ENCODE measurements at regions not wholly inside any gene's neighbourhood (a gene's known extent, or its start where the extent isn't known, plus 50 kb on each side); places are given as distances from the start of the nearest gene placed in this dataset.

DNA sequence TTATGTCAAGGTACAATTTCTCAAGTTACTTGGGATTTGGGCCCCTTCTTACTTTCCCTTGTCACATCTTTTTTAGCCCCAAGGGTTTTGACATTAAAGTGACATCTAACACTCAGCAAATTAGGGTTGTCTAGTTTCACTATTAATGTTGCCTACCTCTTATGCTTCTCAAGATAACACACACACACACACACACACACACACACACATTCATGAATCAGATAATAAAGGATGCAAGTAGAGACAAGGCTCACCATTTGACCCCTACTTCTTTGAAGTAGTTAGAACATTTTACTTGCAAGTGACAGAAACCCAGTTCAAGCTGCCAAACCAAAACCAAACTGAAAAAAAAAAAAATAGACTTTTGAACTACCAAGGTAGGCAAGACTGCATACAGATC is 138.8 kb downstream of the TRIB2 start:
- TF ChIP-seq, protein P1, sequence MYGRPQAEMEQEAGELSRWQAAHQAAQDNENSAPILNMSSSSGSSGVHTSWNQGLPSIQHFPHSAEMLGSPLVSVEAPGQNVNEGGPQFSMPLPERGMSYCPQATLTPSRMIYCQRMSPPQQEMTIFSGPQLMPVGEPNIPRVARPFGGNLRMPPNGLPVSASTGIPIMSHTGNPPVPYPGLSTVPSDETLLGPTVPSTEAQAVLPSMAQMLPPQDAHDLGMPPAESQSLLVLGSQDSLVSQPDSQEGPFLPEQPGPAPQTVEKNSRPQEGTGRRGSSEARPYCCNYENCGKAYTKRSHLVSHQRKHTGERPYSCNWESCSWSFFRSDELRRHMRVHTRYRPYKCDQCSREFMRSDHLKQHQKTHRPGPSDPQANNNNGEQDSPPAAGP (tag by site-specific recombination; IDR thresholded peaks at IDR 0.05): no peak
- no peak for TF ChIP-seq ZNF670 (tag by site-specific recombination; IDR thresholded peaks at IDR 0.05; ENCODE audit: low read depth)
- TF ChIP-seq, protein P2, sequence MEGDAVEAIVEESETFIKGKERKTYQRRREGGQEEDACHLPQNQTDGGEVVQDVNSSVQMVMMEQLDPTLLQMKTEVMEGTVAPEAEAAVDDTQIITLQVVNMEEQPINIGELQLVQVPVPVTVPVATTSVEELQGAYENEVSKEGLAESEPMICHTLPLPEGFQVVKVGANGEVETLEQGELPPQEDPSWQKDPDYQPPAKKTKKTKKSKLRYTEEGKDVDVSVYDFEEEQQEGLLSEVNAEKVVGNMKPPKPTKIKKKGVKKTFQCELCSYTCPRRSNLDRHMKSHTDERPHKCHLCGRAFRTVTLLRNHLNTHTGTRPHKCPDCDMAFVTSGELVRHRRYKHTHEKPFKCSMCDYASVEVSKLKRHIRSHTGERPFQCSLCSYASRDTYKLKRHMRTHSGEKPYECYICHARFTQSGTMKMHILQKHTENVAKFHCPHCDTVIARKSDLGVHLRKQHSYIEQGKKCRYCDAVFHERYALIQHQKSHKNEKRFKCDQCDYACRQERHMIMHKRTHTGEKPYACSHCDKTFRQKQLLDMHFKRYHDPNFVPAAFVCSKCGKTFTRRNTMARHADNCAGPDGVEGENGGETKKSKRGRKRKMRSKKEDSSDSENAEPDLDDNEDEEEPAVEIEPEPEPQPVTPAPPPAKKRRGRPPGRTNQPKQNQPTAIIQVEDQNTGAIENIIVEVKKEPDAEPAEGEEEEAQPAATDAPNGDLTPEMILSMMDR (tag by site-specific recombination; IDR thresholded peaks at IDR 0.05): no peak
- TF ChIP-seq, protein P3, sequence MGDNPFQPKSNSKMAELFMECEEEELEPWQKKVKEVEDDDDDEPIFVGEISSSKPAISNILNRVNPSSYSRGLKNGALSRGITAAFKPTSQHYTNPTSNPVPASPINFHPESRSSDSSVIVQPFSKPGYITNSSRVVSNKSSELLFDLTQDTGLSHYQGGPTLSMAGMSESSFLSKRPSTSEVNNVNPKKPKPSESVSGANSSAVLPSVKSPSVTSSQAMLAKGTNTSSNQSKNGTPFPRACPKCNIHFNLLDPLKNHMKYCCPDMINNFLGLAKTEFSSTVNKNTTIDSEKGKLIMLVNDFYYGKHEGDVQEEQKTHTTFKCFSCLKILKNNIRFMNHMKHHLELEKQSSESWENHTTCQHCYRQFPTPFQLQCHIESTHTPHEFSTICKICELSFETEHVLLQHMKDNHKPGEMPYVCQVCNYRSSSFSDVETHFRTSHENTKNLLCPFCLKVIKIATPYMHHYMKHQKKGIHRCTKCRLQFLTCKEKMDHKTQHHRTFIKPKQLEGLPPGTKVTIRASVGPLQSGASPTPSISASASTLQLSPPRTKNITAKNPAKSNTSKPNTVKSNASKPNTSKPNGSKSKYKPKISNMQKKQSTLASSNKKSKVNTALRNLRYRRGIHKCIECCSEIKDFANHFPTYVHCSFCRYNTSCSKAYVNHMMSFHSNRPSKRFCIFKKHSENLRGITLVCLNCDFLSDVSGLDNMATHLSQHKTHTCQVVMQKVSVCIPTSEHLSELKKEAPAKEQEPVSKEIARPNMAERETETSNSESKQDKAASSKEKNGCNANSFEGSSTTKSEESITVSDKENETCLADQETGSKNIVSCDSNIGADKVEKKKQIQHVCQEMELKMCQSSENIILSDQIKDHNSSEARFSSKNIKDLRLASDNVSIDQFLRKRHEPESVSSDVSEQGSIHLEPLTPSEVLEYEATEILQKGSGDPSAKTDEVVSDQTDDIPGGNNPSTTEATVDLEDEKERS (tag by site-specific recombination; IDR thresholded peaks at IDR 0.05): no peak
- TF ChIP-seq TRIM28 (IDR thresholded peaks at IDR 0.05; ENCODE audit: borderline replicate concordance, low read length): no peak
- TF ChIP-seq, protein P4, sequence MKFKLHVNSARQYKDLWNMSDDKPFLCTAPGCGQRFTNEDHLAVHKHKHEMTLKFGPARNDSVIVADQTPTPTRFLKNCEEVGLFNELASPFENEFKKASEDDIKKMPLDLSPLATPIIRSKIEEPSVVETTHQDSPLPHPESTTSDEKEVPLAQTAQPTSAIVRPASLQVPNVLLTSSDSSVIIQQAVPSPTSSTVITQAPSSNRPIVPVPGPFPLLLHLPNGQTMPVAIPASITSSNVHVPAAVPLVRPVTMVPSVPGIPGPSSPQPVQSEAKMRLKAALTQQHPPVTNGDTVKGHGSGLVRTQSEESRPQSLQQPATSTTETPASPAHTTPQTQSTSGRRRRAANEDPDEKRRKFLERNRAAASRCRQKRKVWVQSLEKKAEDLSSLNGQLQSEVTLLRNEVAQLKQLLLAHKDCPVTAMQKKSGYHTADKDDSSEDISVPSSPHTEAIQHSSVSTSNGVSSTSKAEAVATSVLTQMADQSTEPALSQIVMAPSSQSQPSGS (tag by site-specific recombination; IDR thresholded peaks at IDR 0.05; ENCODE audit: low read depth): no peak
- TF ChIP-seq ZNF792 (tag by site-specific recombination; IDR thresholded peaks at IDR 0.05): no peak
- TF ChIP-seq, protein P5, sequence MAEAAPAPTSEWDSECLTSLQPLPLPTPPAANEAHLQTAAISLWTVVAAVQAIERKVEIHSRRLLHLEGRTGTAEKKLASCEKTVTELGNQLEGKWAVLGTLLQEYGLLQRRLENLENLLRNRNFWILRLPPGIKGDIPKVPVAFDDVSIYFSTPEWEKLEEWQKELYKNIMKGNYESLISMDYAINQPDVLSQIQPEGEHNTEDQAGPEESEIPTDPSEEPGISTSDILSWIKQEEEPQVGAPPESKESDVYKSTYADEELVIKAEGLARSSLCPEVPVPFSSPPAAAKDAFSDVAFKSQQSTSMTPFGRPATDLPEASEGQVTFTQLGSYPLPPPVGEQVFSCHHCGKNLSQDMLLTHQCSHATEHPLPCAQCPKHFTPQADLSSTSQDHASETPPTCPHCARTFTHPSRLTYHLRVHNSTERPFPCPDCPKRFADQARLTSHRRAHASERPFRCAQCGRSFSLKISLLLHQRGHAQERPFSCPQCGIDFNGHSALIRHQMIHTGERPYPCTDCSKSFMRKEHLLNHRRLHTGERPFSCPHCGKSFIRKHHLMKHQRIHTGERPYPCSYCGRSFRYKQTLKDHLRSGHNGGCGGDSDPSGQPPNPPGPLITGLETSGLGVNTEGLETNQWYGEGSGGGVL (tag by site-specific recombination; IDR thresholded peaks at IDR 0.05): no peak
- no peak for TF ChIP-seq ZFHX2 (tag by site-specific recombination; conservative IDR thresholded peaks at IDR 0.05)
- no peak for TF ChIP-seq ZNF138 (tag by site-specific recombination; IDR thresholded peaks at IDR 0.05; ENCODE audit: borderline replicate concordance)
- TF ChIP-seq, protein P6, sequence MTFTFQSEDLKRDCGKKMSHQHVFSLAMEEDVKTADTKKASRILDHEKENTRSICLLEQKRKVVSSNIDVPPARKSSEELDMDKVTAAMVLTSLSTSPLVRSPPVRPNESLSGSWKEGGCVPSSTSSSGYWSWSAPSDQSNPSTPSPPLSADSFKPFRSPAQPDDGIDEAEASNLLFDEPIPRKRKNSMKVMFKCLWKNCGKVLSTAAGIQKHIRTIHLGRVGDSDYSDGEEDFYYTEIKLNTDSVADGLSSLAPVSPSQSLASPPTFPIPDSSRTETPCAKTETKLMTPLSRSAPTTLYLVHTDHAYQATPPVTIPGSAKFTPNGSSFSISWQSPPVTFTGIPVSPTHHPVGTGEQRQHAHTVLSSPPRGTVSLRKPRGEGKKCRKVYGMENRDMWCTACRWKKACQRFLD (tag by site-specific recombination; IDR thresholded peaks at IDR 0.05): no peak
- no peak for TF ChIP-seq TCF7L2 (IDR thresholded peaks at IDR 0.05; ENCODE audit: borderline replicate concordance, low read depth, low read length)
- TF ChIP-seq SCRT1 (tag by site-specific recombination; IDR thresholded peaks at IDR 0.05; ENCODE audit: borderline replicate concordance): no peak
